ENCODE measurements at regions not wholly inside any gene's neighbourhood (a gene's known extent, or its start where the extent isn't known, plus 50 kb on each side); places are given as distances from the start of the nearest gene placed in this dataset.
"Not testable (repeated sequence)": the region's sequence is repeated elsewhere in the genome, so short reads cannot be mapped to it uniquely, and the experiment has no call there.

DNA sequence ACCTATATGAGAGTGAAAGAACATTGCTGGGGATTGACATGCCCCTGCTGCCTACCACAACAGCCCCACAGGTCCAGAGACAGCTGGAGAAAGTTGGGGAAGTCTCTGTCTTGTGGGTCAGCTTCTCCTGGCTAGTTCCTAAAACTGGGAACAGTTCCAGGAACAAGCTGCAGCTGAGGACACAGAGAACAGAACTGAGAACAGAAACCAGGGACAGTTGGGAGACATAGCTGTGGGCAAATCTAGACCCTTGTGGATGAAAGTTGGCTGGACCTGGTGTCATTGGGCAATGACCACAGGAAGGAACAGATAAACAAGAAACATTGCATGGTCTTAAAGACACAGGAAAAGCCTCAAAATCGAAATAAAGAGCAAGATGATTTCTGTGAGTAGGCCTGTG is 58.3 kb upstream of the MOCS2 start:
- peak in 1 of 3 donors; percentile 58 for DNase-seq
- Histone ChIP-seq H3K27me3 (no peaks in the 10 kb centered on the region), H3K4me1 (no peaks in the 10 kb centered on the region), H3K9me3 (no peaks in the 10 kb centered on the region), H3K4me3 (no peak overlapping the region), H3K27ac (peak overlapping the region in 1 of 4 donors; percentile 19), H3K36me3 (no peaks in the 10 kb centered on the region)
- TF ChIP-seq, protein P1, sequence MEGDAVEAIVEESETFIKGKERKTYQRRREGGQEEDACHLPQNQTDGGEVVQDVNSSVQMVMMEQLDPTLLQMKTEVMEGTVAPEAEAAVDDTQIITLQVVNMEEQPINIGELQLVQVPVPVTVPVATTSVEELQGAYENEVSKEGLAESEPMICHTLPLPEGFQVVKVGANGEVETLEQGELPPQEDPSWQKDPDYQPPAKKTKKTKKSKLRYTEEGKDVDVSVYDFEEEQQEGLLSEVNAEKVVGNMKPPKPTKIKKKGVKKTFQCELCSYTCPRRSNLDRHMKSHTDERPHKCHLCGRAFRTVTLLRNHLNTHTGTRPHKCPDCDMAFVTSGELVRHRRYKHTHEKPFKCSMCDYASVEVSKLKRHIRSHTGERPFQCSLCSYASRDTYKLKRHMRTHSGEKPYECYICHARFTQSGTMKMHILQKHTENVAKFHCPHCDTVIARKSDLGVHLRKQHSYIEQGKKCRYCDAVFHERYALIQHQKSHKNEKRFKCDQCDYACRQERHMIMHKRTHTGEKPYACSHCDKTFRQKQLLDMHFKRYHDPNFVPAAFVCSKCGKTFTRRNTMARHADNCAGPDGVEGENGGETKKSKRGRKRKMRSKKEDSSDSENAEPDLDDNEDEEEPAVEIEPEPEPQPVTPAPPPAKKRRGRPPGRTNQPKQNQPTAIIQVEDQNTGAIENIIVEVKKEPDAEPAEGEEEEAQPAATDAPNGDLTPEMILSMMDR (IDR thresholded peaks at IDR 0.05), result no peak
- TF ChIP-seq POLR2A (IDR thresholded peaks at IDR 0.05), result no peak

DNA sequence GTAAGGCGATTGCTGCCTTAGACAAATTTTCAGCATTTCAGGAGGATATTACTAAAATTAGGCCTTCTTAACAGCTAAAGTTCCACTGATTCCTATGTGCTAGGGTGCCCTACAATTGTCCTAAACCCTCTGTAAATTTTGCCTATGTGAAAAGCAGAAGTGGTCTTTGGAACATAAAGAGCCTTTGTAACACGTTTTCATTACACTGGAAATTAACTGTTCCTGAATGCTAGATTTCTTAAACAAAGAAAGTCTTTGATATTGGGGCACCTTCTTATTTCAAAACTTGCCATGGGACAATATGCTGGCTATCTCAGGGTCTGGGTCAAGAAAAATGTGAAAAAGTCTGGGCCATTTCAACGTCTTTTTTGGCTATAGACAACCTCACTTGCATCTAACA is 60.4 kb upstream of the MOCS2 start:
- Histone ChIP-seq H3K27ac (no peak overlapping the region), H3K9me3 (no peaks in the 10 kb centered on the region), H3K27me3 (no peaks in the 10 kb centered on the region), H3K4me3 (no peak overlapping the region), H3K36me3 (no peaks in the 10 kb centered on the region), H3K4me1 (no peaks in the 10 kb centered on the region)
- no peak for DNase-seq
- TF ChIP-seq, protein P1 (IDR thresholded peaks at IDR 0.05), result no peak
- no peak for TF ChIP-seq POLR2A (IDR thresholded peaks at IDR 0.05)

GRCh38 chr5:53170746-53171349 is 61.3 kb upstream of the MOCS2 start:
- Histone ChIP-seq H3K9me3 (no peaks in the 10 kb centered on the region), H3K36me3 (no peaks in the 10 kb centered on the region), H3K4me3 (no peak overlapping the region), H3K27me3 (no peaks in the 10 kb centered on the region), H3K4me1 (no peaks in the 10 kb centered on the region), H3K27ac (no peak overlapping the region)
- no peak for DNase-seq
- no peak for TF ChIP-seq POLR2A (IDR thresholded peaks at IDR 0.05)
- TF ChIP-seq, protein P1 (IDR thresholded peaks at IDR 0.05), result peak in 4 of 6 experiments; percentile 36 to 48 (median 46)

DNA sequence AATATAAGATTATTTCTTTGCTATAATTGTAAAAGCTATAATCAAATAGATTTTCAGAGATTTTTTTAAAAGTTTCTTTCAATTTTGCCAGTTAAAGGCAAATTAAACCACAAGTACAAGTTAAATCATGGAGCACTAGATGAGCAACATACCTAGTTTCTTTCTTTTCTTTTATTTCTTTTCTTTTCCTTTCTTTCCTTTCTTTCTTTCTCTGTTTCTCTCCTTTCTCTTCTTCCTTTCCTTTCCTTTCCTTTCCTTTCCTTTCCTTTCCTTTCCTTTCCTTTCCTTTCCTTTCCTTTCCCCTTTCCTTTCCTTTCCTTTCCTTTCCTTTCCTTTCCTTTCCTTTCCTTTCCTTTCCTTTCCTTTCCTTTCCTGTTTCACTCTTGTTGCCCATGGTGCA is 62.5 kb upstream of the MOCS2 start:
- not testable (repeated sequence) for H3K9me3 ChIP-seq, H3K36me3 ChIP-seq, H3K4me1 ChIP-seq, H3K27ac ChIP-seq, DNase-seq, H3K27me3 ChIP-seq, H3K4me3 ChIP-seq

DNA sequence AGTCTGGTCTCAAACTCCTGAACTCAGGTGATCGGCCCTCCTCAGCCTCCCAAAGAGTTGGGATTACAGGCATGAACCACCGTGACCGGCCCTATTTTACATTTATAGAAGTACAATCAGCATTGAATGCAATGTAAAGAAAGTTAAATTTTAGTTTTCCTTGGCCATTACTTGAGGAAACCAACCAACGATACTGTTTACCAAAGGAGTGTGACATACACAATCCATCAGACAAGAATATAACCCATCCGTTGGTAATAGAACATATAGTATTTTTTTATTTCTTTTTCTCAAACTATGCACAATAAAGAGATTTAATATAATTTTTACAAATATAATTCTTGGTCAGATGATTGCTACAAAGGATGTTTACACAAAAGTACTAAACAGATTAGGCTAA is 63.1 kb upstream of the MOCS2 start:
- no peak for DNase-seq
- Histone ChIP-seq H3K27ac (no peak overlapping the region), H3K4me1 (no peaks in the 10 kb centered on the region), H3K27me3 (no peaks in the 10 kb centered on the region), H3K9me3 (no peaks in the 10 kb centered on the region), H3K4me3 (no peak overlapping the region), H3K36me3 (no peaks in the 10 kb centered on the region)
- TF ChIP-seq, protein P1 (IDR thresholded peaks at IDR 0.05), result no peak
- no peak for TF ChIP-seq POLR2A (IDR thresholded peaks at IDR 0.05)

DNA sequence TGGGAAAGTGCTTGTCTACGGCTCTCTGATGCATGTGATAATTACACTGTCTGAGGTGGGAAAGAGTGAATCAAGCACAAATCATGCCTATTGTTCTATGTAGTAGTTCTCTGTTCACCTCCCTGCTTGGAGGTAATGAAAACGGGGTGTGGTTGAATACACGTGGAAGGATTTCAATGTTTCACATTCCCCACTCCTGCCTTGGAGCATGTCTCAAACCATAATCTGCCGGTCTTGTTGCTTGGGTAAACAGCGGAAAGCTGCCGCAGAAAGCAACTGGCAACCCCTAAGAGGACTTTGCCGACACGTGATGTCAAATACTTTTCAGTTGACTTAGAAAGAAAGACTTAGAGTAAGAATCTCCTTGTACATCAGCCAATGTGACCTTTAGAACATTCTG is 63.5 kb upstream of the MOCS2 start:
- TF ChIP-seq POLR2A (IDR thresholded peaks at IDR 0.05), result no peak
- TF ChIP-seq, protein P1 (IDR thresholded peaks at IDR 0.05), result no peak
- Histone ChIP-seq H3K27ac (no peak overlapping the region), H3K9me3 (no peaks in the 10 kb centered on the region), H3K36me3 (no peaks in the 10 kb centered on the region), H3K4me3 (no peak overlapping the region), H3K27me3 (no peaks in the 10 kb centered on the region), H3K4me1 (no peaks in the 10 kb centered on the region)
- DNase-seq, result no peak

Data from Peyer's patch (tissue), 4 donors.